ENCODE measurements at regions not wholly inside any gene's neighbourhood (a gene's known extent, or its start where the extent isn't known, plus 50 kb on each side); places are given as distances from the start of the nearest gene placed in this dataset.

DNA sequence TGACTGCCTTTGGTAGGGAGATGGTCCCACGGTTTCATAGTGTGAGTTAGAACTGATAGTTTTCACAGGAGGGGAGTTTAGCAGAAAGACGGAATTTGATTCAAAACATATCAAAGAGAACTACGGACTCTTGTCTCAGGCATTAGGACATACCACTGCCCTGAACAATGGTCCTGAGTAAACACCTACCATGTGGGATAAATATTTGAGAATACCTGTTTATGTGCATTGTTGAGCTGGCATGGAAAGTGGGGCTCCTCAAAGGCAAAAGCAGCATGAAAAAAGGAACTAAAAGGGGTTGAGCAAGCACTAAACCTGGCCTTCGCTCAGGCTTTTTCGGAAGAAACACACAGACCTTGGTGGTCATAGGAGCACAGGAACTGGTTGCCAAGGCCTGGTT lies 144.4 kb downstream of the ZNF621 start:
- TF ChIP-seq, protein P1, sequence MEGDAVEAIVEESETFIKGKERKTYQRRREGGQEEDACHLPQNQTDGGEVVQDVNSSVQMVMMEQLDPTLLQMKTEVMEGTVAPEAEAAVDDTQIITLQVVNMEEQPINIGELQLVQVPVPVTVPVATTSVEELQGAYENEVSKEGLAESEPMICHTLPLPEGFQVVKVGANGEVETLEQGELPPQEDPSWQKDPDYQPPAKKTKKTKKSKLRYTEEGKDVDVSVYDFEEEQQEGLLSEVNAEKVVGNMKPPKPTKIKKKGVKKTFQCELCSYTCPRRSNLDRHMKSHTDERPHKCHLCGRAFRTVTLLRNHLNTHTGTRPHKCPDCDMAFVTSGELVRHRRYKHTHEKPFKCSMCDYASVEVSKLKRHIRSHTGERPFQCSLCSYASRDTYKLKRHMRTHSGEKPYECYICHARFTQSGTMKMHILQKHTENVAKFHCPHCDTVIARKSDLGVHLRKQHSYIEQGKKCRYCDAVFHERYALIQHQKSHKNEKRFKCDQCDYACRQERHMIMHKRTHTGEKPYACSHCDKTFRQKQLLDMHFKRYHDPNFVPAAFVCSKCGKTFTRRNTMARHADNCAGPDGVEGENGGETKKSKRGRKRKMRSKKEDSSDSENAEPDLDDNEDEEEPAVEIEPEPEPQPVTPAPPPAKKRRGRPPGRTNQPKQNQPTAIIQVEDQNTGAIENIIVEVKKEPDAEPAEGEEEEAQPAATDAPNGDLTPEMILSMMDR (conservative IDR thresholded peaks at IDR 0.05; ENCODE audit: low read length), result no peak
- TF ChIP-seq EZH2phosphoT487 (IDR thresholded peaks at IDR 0.05; ENCODE audit: borderline replicate concordance), result no peak

All from Loucy (cell line).